ENCODE measurements at regions not wholly inside any gene's neighbourhood (a gene's known extent, or its start where the extent isn't known, plus 50 kb on each side); places are given as distances from the start of the nearest gene placed in this dataset.

- TF ChIP-seq ELF4 (IDR thresholded peaks at IDR 0.05) (no peak), ARNT (IDR thresholded peaks at IDR 0.05) (no peak), PKNOX1 (IDR thresholded peaks at IDR 0.05) (no peak), BHLHE40 (IDR thresholded peaks at IDR 0.05; ENCODE audit: borderline replicate concordance) (no peak), SP1 (IDR thresholded peaks at IDR 0.05) (no peak), FOXK2 (IDR thresholded peaks at IDR 0.05) (no peak), SUZ12 (IDR thresholded peaks at IDR 0.05) (no peak), L3MBTL2 (conservative IDR thresholded peaks at IDR 0.05) (no peak), FOXA1 (IDR thresholded peaks at IDR 0.05) (no peak)
Observed at GRCh38 chr3:88478460-88478859, 328.7 kb downstream of the C3orf38 start.

Data from HEK293T (cell line).